ENCODE measurements at regions not wholly inside any gene's neighbourhood (a gene's known extent, or its start where the extent isn't known, plus 50 kb on each side); places are given as distances from the start of the nearest gene placed in this dataset.

GRCh38 chr2:199018826-199019225, 438.9 kb downstream of the SATB2 start:
- H3K4me3 Mint-ChIP-seq = no peak overlapping the region
- TF ChIP-seq, protein P1, sequence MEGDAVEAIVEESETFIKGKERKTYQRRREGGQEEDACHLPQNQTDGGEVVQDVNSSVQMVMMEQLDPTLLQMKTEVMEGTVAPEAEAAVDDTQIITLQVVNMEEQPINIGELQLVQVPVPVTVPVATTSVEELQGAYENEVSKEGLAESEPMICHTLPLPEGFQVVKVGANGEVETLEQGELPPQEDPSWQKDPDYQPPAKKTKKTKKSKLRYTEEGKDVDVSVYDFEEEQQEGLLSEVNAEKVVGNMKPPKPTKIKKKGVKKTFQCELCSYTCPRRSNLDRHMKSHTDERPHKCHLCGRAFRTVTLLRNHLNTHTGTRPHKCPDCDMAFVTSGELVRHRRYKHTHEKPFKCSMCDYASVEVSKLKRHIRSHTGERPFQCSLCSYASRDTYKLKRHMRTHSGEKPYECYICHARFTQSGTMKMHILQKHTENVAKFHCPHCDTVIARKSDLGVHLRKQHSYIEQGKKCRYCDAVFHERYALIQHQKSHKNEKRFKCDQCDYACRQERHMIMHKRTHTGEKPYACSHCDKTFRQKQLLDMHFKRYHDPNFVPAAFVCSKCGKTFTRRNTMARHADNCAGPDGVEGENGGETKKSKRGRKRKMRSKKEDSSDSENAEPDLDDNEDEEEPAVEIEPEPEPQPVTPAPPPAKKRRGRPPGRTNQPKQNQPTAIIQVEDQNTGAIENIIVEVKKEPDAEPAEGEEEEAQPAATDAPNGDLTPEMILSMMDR (IDR thresholded peaks at IDR 0.05; ENCODE audit: unreplicated experiment in 3 of 3) = no peak
- no peaks in the 10 kb centered on the region for H3K9me3 Mint-ChIP-seq
- H3K27me3 Mint-ChIP-seq (ENCODE audit: low read depth) = peaks cover 10% of the 10 kb centered on the region
- H3K36me3 Mint-ChIP-seq (ENCODE audit: low read depth) = no peaks in the 10 kb centered on the region
- no peak overlapping the region for H3K27ac Mint-ChIP-seq
- no peaks in the 10 kb centered on the region for H3K4me1 Mint-ChIP-seq

DNA sequence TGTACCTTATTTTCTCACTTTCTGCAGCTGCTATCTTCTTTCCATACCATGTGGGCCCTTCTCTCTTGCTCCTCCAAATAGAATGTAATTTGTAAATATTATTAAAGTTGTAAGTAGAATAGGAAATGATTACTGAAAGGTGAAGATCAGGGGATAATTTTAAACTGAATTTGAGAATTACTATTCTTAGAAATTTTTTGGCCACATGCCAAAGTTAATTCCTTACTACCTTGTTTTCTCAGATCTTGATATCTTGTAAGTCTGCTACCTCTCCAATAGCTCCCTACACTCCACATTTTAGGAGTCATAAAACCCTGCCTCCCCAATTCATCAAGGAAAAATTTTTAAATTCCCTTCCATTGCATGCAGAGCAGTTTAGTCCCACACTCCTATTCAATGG, 442.7 kb downstream of the SATB2 start:
- TF ChIP-seq, protein P1 (IDR thresholded peaks at IDR 0.05; ENCODE audit: unreplicated experiment in 3 of 3) = no peak
- Mint-ChIP-seq H3K27ac (no peak overlapping the region), H3K9me3 (peaks cover 6% of the 10 kb centered on the region), H3K27me3 (ENCODE audit: low read depth) (peaks cover 8% of the 10 kb centered on the region), H3K4me1 (no peaks in the 10 kb centered on the region), H3K36me3 (ENCODE audit: low read depth) (no peaks in the 10 kb centered on the region), H3K4me3 (no peak overlapping the region)

DNA sequence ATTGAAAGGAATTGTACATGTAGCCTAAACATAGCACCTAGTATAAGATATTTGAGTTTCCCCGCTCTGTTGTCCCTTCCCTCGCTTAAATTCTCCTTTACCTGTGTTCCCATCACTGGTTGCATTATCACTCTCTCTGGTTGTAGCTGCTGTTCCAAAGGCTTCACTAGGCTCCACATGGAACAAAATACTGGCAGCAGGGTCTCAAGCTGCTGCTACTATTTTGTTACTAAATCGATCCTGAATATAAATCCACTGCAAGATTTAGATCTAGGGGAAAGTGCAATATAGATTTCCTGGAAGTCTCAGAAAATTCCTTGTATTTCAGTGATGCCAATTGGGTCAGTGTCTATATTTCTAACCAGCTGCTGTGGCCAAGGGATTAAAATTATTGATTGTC, 443.5 kb downstream of the SATB2 start:
- Mint-ChIP-seq H3K9me3 (peaks cover 10% of the 10 kb centered on the region), H3K27me3 (ENCODE audit: low read depth) (peaks cover 8% of the 10 kb centered on the region), H3K4me3 (no peak overlapping the region), H3K4me1 (no peaks in the 10 kb centered on the region), H3K27ac (no peak overlapping the region), H3K36me3 (ENCODE audit: low read depth) (no peaks in the 10 kb centered on the region)
- TF ChIP-seq, protein P1 (IDR thresholded peaks at IDR 0.05; ENCODE audit: unreplicated experiment in 3 of 3) = no peak

DNA sequence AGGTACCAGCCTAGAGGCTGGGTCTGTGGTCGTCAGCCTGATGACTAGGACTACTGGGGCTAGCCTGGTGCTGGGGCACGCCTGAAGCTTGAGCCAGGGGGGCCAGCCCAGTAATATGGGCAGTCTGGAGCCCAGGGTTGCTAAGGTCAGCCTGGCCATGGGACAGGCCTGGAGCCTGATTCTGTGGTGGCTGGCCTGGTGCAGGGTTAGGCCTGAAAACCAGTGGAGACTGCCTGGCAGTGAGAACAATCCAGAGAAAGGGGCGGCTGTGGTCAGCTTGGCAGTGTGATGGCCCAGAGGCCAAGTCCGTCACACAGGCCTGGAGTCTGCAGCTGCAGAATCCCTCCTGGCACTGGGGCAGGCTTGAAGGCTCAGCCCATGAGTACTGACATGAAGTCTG, 445.8 kb downstream of the SATB2 start:
- no peaks in the 10 kb centered on the region for H3K36me3 Mint-ChIP-seq (ENCODE audit: low read depth)
- H3K4me3 Mint-ChIP-seq = no peak overlapping the region
- H3K27ac Mint-ChIP-seq = no peak overlapping the region
- no peaks in the 10 kb centered on the region for H3K4me1 Mint-ChIP-seq
- peaks cover 26% of the 10 kb centered on the region for H3K9me3 Mint-ChIP-seq
- peaks cover 8% of the 10 kb centered on the region for H3K27me3 Mint-ChIP-seq (ENCODE audit: low read depth)
- TF ChIP-seq, protein P1 (IDR thresholded peaks at IDR 0.05; ENCODE audit: unreplicated experiment in 3 of 3) = no peak

- Mint-ChIP-seq H3K9me3 (peaks cover 10% of the 10 kb centered on the region), H3K27me3 (ENCODE audit: low read depth) (no peaks in the 10 kb centered on the region), H3K27ac (no peak overlapping the region), H3K36me3 (ENCODE audit: low read depth) (no peaks in the 10 kb centered on the region), H3K4me1 (no peaks in the 10 kb centered on the region), H3K4me3 (no peak overlapping the region)
- TF ChIP-seq, protein P1 (IDR thresholded peaks at IDR 0.05; ENCODE audit: unreplicated experiment in 3 of 3) = no peak
These were observed 463.1 kb downstream of the SATB2 start for GRCh38 chr2:198994678-198995077.

- no peaks in the 10 kb centered on the region for H3K36me3 Mint-ChIP-seq (ENCODE audit: low read depth)
- no peaks in the 10 kb centered on the region for H3K4me1 Mint-ChIP-seq
- TF ChIP-seq, protein P1 (IDR thresholded peaks at IDR 0.05; ENCODE audit: unreplicated experiment in 3 of 3) = no peak
- H3K27ac Mint-ChIP-seq = no peak overlapping the region
- peaks cover 12% of the 10 kb centered on the region for H3K9me3 Mint-ChIP-seq
- H3K4me3 Mint-ChIP-seq = no peak overlapping the region
- H3K27me3 Mint-ChIP-seq (ENCODE audit: low read depth) = no peaks in the 10 kb centered on the region
These were observed 466.3 kb downstream of the SATB2 start for GRCh38 chr2:198991431-198991830.
